ENCODE measurements at regions not wholly inside any gene's neighbourhood (a gene's known extent, or its start where the extent isn't known, plus 50 kb on each side); places are given as distances from the start of the nearest gene placed in this dataset.
"Not testable (repeated sequence)": the region's sequence is repeated elsewhere in the genome, so short reads cannot be mapped to it uniquely, and the experiment has no call there.

- peak; percentile 38 for DNase-seq (ENCODE audit: low spot score)
These were observed 273.8 kb downstream of the FAM72C start for GRCh38 chr1:143698016-143698415.

DNA sequence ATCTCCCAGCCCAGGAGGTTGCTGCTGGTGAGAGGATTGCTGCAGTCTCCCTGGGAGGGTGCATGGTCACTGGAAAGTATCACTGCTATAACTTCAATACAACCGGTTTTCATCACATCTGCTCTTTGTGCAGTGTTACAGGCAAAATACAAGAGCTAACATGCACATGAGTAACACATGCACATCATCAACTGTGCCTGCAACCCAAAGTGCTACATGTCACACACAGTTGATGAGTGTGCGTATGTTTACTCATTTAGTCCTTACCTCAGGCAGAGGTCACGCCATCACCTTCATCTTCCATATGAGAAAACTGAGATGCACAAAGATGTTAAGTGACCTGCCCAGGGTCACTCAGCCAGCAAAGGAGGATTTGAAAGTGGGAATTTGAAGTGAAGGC, 277.7 kb downstream of the FAM72C start:
- DNase-seq (ENCODE audit: low spot score), result no peak

DNA sequence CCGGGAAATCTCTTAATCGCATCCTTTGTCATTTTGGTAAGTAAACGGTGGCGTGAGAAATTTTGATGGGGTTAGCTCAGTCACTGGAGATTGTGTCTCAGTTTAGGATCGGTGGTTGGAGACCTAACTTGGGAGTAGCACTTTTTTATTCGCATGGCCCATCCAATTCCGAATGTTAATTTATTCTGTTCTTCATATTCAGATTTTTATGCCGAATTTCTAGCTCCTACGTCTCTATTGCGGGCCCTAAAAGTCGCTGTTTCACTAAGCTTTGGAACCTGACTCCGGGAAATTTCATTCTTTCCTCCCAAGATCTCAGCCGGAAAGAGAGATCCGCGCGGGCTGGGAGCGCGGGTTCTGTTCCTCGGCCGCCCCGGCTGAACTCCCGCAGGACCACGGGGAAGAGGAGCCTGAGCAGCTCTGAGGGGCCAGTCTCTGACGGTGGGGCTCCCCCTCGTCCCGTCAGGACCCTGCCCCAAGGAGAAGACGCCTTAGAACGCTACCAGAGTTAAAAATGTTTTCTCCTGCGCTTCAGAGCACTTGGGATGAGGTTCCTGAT, 279.7 kb downstream of the FAM72C start:
- DNase-seq (ENCODE audit: low spot score), result no peak

- DNase-seq (ENCODE audit: low spot score), result no peak
These were observed 280.3 kb downstream of the FAM72C start for GRCh38 chr1:143691400-143691891.

- DNase-seq (ENCODE audit: low spot score), result no peak
These were observed 282.0 kb downstream of the FAM72C start for GRCh38 chr1:143689781-143690180.

DNA sequence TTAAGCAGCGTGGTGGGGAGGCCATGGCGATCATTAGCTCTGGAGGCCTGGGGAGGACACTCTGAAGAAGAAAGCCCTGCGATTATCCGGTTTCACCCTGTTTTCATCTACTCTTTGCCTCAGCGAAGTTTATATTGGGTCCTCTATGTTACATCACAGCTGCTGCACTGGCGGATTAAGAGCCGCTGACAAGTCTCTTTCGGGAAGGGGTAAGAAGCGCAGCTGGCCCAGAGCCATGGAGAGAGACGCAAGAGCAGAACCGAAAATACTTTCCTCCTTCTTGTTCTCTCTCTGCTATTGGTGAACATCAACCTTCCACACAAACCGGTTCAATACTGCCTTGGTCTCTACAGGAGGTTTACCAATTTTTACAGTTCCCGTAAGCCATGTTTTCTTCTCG, 291.5 kb downstream of the FAM72C start:
- no peak for DNase-seq (ENCODE audit: low spot score)

GRCh38 chr1:143672983-143673382, 298.8 kb downstream of the FAM72C start:
- DNase-seq (ENCODE audit: low spot score), result no peak

GRCh38 chr1:143667730-143668129, 304.1 kb downstream of the FAM72C start:
- DNase-seq (ENCODE audit: low spot score), result no peak

GRCh38 chr1:143666851-143667250, 304.9 kb downstream of the FAM72C start:
- no peak for DNase-seq (ENCODE audit: low spot score)

DNA sequence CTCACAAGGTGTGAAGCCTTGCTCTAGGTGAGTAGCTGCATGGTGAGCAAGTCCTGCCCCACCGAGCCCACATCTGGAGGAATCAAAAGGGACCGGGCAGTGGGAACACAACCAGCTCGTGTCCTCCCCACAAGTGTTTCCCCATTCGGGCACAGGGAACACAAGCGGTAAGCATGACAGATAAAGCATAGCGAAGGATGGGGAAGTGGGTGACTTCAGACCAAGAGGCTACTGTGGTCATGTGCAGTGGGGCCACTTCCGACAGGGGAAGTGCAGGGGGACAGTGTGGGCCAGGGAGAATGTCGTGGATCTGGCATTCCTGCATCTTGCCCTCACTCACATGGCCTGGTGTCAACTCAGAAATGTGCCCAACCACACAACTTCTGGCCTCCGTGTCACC, 306.2 kb downstream of the FAM72C start:
- no peak for DNase-seq (ENCODE audit: low spot score)

DNA sequence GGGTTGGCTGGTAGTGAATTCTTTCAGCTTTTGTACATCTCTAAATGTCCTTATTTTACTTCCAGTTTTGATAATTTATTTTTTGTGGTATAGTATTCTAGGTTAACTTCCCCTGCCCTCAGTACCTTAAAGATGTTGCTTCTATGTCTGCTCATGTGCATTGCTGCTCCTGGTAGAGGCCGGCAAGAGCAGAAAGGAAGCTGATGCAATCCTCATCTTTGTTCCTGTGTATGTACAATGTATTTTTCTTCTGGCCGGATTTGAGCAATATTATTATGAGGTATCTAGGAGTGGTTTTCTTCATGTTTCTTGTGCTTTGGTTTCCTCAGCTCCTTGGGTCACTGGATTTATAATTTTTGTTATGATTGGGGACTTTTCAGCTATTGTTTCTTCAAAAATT, 308.7 kb downstream of the FAM72C start:
- not testable (repeated sequence) for DNase-seq (ENCODE audit: low spot score)

GRCh38 chr1:143661418-143662101, 310.2 kb downstream of the FAM72C start:
- DNase-seq (ENCODE audit: low spot score), result no peak

GRCh38 chr1:143660354-143660941, 311.3 kb downstream of the FAM72C start:
- no peak for DNase-seq (ENCODE audit: low spot score)

DNA sequence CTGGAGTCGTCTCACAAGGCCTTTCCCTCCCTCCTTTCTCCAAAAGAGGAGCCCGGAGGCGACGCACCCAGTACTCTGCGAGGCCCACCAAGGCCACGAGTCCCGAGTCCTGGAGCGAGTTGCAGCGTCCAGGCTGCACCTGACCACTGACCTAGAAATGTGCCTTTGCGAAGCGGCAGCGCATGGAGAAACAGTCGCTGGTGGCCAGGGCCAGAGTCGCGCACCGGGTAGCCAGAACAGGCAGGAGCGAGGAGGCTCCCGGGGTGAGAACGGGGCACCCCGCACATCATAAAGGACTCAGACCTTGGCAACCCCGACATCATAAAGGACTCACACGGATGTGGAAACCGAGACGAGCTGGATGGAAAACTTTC, 318.4 kb downstream of the FAM72C start:
- DNase-seq (ENCODE audit: low spot score), result no peak

- DNase-seq (ENCODE audit: low spot score), result no peak
These were observed 318.9 kb downstream of the FAM72C start for GRCh38 chr1:143652744-143653428.

- no peak for DNase-seq (ENCODE audit: low spot score)
These were observed 319.6 kb downstream of the FAM72C start for GRCh38 chr1:143652187-143652586.

DNA sequence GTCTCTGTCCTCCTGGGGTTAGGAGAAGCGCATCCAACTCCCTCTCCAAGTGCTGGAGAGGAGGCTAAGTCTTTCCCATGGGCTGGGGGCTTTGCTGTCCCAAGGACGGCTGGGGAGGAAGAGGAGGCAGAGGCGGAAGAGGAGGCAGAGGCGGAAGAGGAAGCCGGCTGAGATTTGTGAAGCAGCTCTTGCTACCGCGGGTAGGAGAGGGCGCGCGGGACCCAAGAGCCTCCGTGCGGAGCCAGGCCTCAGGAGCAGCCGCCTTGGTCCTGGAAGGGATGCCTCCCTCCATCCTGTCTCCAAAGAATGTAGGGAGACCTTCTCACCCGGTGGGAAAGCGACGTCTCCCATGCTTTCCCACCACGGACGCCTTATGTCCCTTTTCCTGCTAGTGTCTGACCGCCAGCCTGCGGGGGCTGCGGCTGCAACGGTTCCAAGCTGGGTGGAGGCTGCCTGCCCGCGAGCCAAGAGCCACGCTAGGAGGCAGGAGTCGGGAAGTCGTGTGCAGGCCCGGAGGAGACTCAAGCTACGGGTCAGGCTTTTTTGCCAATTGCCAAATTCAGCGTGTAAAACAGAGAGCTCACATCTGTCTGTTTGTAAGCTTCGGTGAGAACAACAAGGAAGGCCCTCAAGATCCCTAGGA, 320.3 kb downstream of the FAM72C start:
- no peak for DNase-seq (ENCODE audit: low spot score)

DNA sequence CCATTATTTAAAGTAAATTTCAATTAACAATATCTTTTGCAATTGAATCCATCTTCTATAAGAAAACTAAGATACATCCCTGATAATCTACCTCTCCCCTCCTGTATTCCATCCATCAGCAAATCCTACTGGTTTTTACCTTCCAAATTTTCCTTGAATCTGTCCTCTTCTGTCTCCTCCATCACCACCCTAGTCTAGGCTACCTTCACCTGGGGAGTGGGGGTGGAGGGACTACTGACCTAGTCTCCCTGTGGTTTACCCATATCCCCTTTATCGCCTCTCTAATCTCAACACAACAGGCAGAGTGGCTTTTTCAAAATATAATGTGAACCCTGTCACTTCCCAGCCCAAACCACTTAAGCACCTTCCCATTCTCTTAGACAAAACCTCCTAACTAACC, 327.8 kb downstream of the FAM72C start:
- DNase-seq (ENCODE audit: low spot score), result not testable (repeated sequence)

GRCh38 chr1:143643148-143643885, 328.5 kb downstream of the FAM72C start:
- no peak for DNase-seq (ENCODE audit: low spot score)

GRCh38 chr1:143625886-143626285, 345.9 kb downstream of the FAM72C start:
- no peak for DNase-seq (ENCODE audit: low spot score)

DNA sequence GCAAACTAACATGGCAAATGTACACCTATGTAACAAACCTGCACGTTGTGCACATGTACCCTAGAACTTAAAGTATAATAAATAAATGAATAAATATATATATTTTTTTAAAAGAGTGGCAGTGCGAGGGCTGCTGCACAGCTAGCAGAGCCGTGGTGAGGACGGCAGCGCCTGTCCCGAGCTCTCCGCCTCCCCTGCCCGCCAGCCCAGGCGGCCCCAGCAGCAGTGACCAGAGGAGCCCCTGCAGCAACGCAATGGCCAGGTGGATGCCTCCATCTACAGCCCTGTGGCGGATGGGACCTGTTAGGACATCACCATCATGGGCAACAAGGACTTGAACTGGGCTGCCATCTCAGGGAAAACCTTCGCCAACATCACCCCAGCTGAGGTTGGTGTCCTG, 351.9 kb downstream of the FAM72C start:
- DNase-seq (ENCODE audit: low spot score), result no peak

DNA sequence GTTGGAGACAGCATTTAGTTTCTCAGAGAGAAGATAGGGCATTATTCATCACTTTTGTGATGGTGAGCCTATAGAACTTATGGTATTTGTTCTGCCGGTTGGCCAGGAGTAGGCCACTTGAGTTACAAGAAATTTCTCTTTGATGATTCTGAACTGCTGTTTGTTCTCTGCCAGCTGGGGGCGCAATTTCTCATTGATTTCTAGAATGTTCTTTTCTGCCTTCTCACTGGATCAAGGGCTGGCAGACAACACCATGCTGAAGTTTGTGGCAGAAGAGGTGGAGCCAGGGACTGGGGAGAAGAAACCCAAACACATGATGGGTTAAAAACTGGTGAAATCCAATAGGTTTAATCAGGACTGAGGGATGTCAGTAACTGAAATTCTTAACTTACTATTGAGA, 360.6 kb downstream of the FAM72C start:
- no peak for DNase-seq (ENCODE audit: low spot score)

All from LoVo (cell line).